Brain microvascular endothelial cell (primary cell): ENCODE measurements at regions not wholly inside any gene's neighbourhood (a gene's known extent, or its start where the extent isn't known, plus 50 kb on each side); places are given as distances from the start of the nearest gene placed in this dataset.

Experiments
- DNase-seq: peaks from one replicate; pipeline ENCODE4 v3.0.0-alpha.2; 2020
- H3K27ac ChIP-seq: fragments of 250-450 bp; sonication (Bioruptor Pico); 2 replicates; pipeline ENCODE4 v1.5.1; 2020; ENCODE audit warnings: mild to moderate bottlenecking, moderate library complexity
- H3K27me3 ChIP-seq: fragments of 250-450 bp; sonication (Bioruptor Pico); replicated peaks from 2 replicates; pipeline ENCODE4 v1.5.1; 2020; ENCODE audit warnings: mild to moderate bottlenecking
- H3K36me3 ChIP-seq: fragments of 250-450 bp; sonication (Bioruptor Pico); replicated peaks from 2 replicates; pipeline ENCODE4 v1.5.1; 2020; ENCODE audit warnings: mild to moderate bottlenecking
- H3K4me3 ChIP-seq: 2 replicates; pipeline ENCODE4 v1.5.1; 2011; ENCODE audit warnings: low read depth, mild to moderate bottlenecking, control low read depth, low read length, moderate library complexity
- CTCF ChIP-seq: IDR thresholded peaks from 2 replicates; pipeline ENCODE4 v1.5.1; 2011; ENCODE audit warnings: low read depth, mild to moderate bottlenecking, moderate library complexity, low read length, control low read depth, inconsistent platforms; ENCODE audit errors: missing control alignments
- in situ Hi-C: cut with HindIII; loops from 2 replicates; pipeline ENCODE4 v1.10.0; 2017; ENCODE audit warnings: low sequenced_read_pairs, low pct_ligation_motif_present

GRCh38 chr13:106850973-106851650, 283.2 kb upstream of the ARGLU1 start:
- H3K4me3 ChIP-seq = no peak overlapping the region
- no peaks in the 10 kb centered on the region for H3K36me3 ChIP-seq
- TF ChIP-seq CTCF = no peak
- in situ Hi-C loops = no loop called here
- DNase-seq = peak; percentile 70
- H3K27me3 ChIP-seq = no peaks in the 10 kb centered on the region
- H3K27ac ChIP-seq = no peak overlapping the region

- in situ Hi-C loops = no loop called here
Observed at GRCh38 chr13:106846571-106847448, 278.9 kb upstream of the ARGLU1 start.

DNA sequence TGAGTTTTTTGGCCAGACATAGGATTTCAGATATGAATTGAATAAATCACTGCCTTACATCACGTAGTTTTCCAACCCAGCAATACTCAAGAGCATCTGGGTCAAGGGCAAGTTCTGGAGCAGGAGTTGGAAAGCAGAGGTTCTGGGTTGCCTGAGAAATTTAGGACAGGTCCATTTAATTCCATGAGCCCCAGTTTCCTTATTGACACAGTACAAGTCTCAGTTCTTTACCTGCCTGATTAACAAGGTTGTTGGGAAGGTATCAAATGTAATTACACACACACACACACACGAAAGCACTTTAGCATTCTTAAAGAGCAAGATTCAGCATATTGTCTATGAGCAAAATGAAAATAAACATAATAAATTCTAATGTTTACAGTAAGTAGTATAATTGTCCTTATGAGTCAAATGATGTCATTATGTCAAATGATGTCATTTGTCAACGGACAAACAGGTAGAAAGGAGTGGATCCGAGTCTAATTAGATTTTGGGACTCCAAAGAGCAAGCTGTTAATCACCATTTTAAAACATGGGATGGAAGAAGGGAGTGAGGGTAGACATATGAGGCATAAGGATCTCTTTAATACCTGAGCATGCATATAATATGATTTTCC, 268.4 kb upstream of the ARGLU1 start:
- no peaks in the 10 kb centered on the region for H3K36me3 ChIP-seq
- no peak overlapping the region for H3K27ac ChIP-seq
- H3K27me3 ChIP-seq = no peaks in the 10 kb centered on the region
- H3K4me3 ChIP-seq = no peak overlapping the region
- in situ Hi-C loops = no loop called here
- no peak for TF ChIP-seq CTCF
- DNase-seq = no peak

More at GRCh38 chr13:106846571-106847448, 278.9 kb upstream of the ARGLU1 start:
- Histone ChIP-seq H3K4me3 (no peak overlapping the region), H3K27me3 (no peaks in the 10 kb centered on the region), H3K27ac (no peak overlapping the region), H3K36me3 (no peaks in the 10 kb centered on the region)
- no peak for TF ChIP-seq CTCF
- no peak for DNase-seq

GRCh38 chr13:106835477-106835876, 267.5 kb upstream of the ARGLU1 start:
- DNase-seq = no peak
- TF ChIP-seq CTCF = no peak
- Histone ChIP-seq H3K36me3 (no peaks in the 10 kb centered on the region), H3K27ac (no peak overlapping the region), H3K4me3 (no peak overlapping the region), H3K27me3 (no peaks in the 10 kb centered on the region)
- in situ Hi-C loops = no loop called here

DNA sequence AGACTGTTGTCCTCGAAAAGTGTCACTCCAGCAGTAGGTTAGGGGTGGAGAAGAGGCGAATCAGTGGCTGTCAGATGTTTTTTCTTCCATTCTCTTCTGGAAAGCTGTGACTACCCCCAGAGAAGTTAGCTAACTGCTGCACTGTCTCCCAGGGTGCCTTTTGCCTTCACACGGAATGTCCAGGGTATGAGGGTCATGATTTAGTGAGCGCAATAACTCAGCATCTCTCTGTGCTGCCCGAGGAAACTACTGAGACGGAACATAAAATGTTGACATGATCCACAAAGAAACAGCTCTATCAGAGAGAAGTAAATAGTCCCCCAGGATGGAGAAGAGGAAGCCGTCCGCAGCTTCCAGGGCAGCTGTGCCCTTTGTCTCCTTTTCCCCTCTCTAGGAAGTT, 254.0 kb upstream of the ARGLU1 start:
- no peaks in the 10 kb centered on the region for H3K27me3 ChIP-seq
- no peak for DNase-seq
- no peaks in the 10 kb centered on the region for H3K36me3 ChIP-seq
- in situ Hi-C loops = no loop called here
- no peak overlapping the region for H3K27ac ChIP-seq
- TF ChIP-seq CTCF = no peak
- no peak overlapping the region for H3K4me3 ChIP-seq
